MCF 10A (cell line): ENCODE measurements at regions not wholly inside any gene's neighbourhood (a gene's known extent, or its start where the extent isn't known, plus 50 kb on each side); places are given as distances from the start of the nearest gene placed in this dataset.
"Not testable (repeated sequence)": the region's sequence is repeated elsewhere in the genome, so short reads cannot be mapped to it uniquely, and the experiment has no call there.

Source experiments
- BruUV-seq: library from RNA; stranded (reverse); fragments of 400-500 nt; replicated peaks from 2 replicates; lab custom pipeline; 2021; lab: Mats Ljungman, UMichigan
- CTCF ChIA-PET: fragments of 300-600 bp; sonication (Branson Sonifier 250); formaldehyde crosslinking; extraction: SDS; loops from one replicate; lab custom pipeline; 2021; ENCODE audit warnings: antibody characterized with exemption, inconsistent platforms; lab: Yijun Ruan, JAX
- POLR2A ChIA-PET: fragments of 300-600, 350-650 bp; sonication (Branson Sonifier 250); formaldehyde crosslinking; extraction: SDS; loops from one replicate; lab custom pipeline; 2020; ENCODE audit warnings: antibody characterized with exemption, inconsistent platforms; lab: Yijun Ruan, JAX
- DNase-seq: peaks from one replicate; pipeline ENCODE4 v3.0.0-alpha.2; 2018; ENCODE audit not compliant: unreplicated experiment
- H3K27ac Mint-ChIP-seq: one replicate; pipeline ENCODE4 v1.8.0; 2022; ENCODE audit warnings: mild to moderate bottlenecking, low read depth, mixed read lengths; ENCODE audit not compliant: unreplicated experiment
- H3K27me3 Mint-ChIP-seq: one replicate; pipeline ENCODE4 v1.8.0; 2022; ENCODE audit warnings: mixed read lengths; ENCODE audit not compliant: insufficient read depth, unreplicated experiment
- H3K36me3 Mint-ChIP-seq: one replicate; pipeline ENCODE4 v1.8.0; 2022; ENCODE audit warnings: mild to moderate bottlenecking, moderate library complexity, mixed read lengths; ENCODE audit not compliant: insufficient read depth, unreplicated experiment
- H3K4me1 Mint-ChIP-seq: one replicate; pipeline ENCODE4 v1.8.0; 2022; ENCODE audit warnings: mixed read lengths; ENCODE audit not compliant: insufficient read depth, unreplicated experiment
- H3K4me3 Mint-ChIP-seq: one replicate; pipeline ENCODE4 v1.8.0; 2022; ENCODE audit warnings: mild to moderate bottlenecking, moderate library complexity, mixed read lengths; ENCODE audit not compliant: unreplicated experiment
- H3K9me3 Mint-ChIP-seq: one replicate; pipeline ENCODE4 v1.8.0; 2022; ENCODE audit warnings: mixed read lengths; ENCODE audit not compliant: unreplicated experiment
- intact Hi-C: fragments of 100-400 bp; cut with micrococcal nuclease; formaldehyde crosslinking; loops from 2 replicates; pipeline ENCODE4 v1.14.1; 2022
- TF ChIP-seq, protein P1 (sequence below): fragments of 200-600 bp; IDR thresholded peaks from one replicate; pipeline ENCODE4 v1.8.0; 2022; ENCODE audit warnings: antibody characterized with exemption, mild to moderate bottlenecking; ENCODE audit not compliant: unreplicated experiment

DNA sequence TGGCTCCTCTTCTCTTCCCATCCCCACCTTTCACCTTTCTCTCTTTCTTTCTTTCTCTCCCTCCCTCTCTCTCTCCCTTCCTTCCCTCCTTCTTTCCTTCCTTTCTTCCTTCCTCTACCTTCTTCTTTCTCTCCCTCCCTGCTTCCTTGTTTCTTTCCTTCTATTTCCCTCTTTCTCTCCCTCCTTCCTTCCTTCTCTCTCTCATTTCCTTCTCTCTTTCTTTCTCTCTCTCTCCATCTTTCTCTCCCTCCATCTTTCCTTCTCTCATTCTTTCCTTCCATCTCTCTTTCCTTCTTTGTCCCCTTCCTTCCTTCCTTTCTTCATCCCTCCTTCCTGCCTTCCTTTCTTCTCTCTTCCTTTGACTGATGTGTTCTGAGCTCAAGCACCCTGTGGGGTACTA, 1467.0 kb upstream of the DEFB115 start:
- H3K9me3 Mint-ChIP-seq, result peaks cover 56% of the 10 kb centered on the region
- POLR2A ChIA-PET, result no interaction called here

DNA sequence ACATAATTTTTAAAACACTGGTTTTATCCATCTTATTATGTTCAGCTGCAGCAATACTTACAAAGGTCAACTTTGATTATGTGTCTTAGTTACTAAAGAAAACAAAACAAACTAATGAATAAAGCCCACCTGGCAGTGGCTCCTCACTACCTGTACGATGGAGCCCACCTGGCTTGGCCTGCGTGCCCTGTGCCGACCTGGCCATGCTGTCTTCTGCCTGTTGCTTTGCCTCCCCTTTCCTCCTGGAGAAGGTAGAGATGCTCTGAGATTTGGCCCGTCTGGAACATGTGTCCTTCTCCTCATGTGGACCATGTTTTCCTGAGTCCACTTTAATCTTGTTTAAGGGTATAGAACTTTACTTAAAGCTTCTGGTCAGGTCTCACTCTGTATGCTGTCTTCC, 1426.0 kb upstream of the DEFB115 start:
- H3K27ac Mint-ChIP-seq, H3K4me1 Mint-ChIP-seq, DNase-seq, H3K4me3 Mint-ChIP-seq, H3K9me3 Mint-ChIP-seq, POLR2A ChIA-PET, CTCF ChIA-PET, H3K36me3 Mint-ChIP-seq, BruUV-seq, intact Hi-C loops, H3K27me3 Mint-ChIP-seq: not testable (repeated sequence)

More for the DNA sequence above, 1467.0 kb upstream of the DEFB115 start:
- no TSS peak for BruUV-seq
- no peaks in the 10 kb centered on the region for H3K4me1 Mint-ChIP-seq
- CTCF ChIA-PET, result no interaction called here
- DNase-seq, result no peak
- H3K36me3 Mint-ChIP-seq, result no peaks in the 10 kb centered on the region
- no peak overlapping the region for H3K27ac Mint-ChIP-seq
- H3K27me3 Mint-ChIP-seq, result no peaks in the 10 kb centered on the region
- intact Hi-C loops, result no loop called here
- no peak overlapping the region for H3K4me3 Mint-ChIP-seq
- TF ChIP-seq, protein P1, sequence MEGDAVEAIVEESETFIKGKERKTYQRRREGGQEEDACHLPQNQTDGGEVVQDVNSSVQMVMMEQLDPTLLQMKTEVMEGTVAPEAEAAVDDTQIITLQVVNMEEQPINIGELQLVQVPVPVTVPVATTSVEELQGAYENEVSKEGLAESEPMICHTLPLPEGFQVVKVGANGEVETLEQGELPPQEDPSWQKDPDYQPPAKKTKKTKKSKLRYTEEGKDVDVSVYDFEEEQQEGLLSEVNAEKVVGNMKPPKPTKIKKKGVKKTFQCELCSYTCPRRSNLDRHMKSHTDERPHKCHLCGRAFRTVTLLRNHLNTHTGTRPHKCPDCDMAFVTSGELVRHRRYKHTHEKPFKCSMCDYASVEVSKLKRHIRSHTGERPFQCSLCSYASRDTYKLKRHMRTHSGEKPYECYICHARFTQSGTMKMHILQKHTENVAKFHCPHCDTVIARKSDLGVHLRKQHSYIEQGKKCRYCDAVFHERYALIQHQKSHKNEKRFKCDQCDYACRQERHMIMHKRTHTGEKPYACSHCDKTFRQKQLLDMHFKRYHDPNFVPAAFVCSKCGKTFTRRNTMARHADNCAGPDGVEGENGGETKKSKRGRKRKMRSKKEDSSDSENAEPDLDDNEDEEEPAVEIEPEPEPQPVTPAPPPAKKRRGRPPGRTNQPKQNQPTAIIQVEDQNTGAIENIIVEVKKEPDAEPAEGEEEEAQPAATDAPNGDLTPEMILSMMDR, result no peak

DNA sequence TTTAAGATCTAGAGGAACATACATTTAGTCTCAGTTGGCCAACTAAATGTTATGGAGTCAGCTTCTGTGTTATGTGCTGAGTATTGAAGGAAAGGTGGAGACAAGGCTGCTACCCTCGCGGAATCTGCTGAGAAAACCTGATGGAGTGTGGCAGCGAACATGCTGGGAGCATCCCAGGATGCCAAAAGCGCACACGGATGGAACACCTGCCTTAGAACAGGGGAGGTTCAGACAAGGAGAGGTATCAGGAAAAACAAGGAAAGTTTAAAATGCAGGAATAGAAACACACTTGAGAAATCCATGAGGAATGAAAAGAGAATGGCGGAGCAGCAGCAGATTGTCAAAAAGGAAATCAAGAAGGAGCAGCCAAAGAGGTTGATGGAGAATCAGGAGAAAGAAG, 1389.5 kb upstream of the DEFB115 start:
- not testable (repeated sequence) for BruUV-seq
- H3K9me3 Mint-ChIP-seq, result peaks cover 20% of the 10 kb centered on the region
- intact Hi-C loops, result loop anchor here (10.0 kb wide), 1 partner anchor 753 kb away; no protein-coding TSS in a partner anchor

DNA sequence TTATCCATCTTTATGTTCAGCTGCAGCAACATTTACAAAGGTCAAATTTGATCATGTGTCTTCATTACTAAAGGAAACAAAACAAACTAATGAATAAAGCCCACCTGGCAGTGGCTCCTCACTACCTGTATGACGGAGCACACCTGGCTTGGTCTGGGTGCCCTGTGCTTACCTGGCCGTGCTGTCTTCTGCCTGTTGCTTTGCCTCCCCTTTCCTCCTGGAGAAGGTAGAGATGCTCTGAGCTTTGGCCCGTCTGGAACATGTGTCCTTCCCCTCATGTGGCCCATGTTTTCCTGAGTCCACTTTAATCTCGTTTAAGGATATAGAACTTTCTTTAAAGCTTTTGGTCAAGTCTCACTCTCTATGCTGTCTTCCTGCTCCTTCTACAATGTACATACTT, 1388.8 kb upstream of the DEFB115 start:
- H3K36me3 Mint-ChIP-seq, CTCF ChIA-PET: not testable (repeated sequence)
- H3K9me3 Mint-ChIP-seq, result peaks cover 20% of the 10 kb centered on the region

More for the DNA sequence above, 1389.5 kb upstream of the DEFB115 start:
- POLR2A ChIA-PET, H3K36me3 Mint-ChIP-seq, H3K4me3 Mint-ChIP-seq, DNase-seq, H3K27ac Mint-ChIP-seq, H3K4me1 Mint-ChIP-seq, H3K27me3 Mint-ChIP-seq: not testable (repeated sequence)
- CTCF ChIA-PET, result interaction anchor here (0.6 kb wide), 1 partner anchor 10 kb away, joined by 3 read pairs; no protein-coding TSS in a partner anchor

DNA sequence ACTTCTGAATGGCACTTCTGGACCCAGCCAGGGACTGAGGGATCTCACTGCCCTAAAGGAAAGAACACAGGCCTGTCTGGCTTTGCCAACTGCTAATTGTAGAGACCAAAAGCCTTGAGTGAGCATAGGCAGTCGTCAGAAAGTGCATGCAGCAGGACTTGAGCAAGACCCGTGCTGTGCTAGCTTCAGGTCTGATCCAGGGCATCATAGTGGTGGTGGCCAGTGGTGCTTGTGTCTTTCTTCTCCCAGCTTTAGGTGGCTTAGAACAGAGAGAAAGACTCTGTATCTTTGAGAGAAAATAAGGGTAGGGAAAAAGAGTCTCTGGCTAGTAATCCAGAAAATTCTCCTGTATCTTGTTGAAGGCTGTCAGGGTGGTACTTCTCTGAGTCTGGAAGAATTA, 1385.6 kb upstream of the DEFB115 start:
- BruUV-seq, POLR2A ChIA-PET, H3K4me1 Mint-ChIP-seq, DNase-seq, H3K4me3 Mint-ChIP-seq, H3K27me3 Mint-ChIP-seq, intact Hi-C loops, H3K27ac Mint-ChIP-seq, CTCF ChIA-PET, H3K36me3 Mint-ChIP-seq: not testable (repeated sequence)
- H3K9me3 Mint-ChIP-seq, result peaks cover 31% of the 10 kb centered on the region

More for the DNA sequence above, 1388.8 kb upstream of the DEFB115 start:
- H3K4me3 Mint-ChIP-seq, H3K27ac Mint-ChIP-seq, DNase-seq, POLR2A ChIA-PET, BruUV-seq, H3K4me1 Mint-ChIP-seq, H3K27me3 Mint-ChIP-seq: not testable (repeated sequence)
- intact Hi-C loops, result loop anchor here (10.0 kb wide), 1 partner anchor 754 kb away; no protein-coding TSS in a partner anchor

DNA sequence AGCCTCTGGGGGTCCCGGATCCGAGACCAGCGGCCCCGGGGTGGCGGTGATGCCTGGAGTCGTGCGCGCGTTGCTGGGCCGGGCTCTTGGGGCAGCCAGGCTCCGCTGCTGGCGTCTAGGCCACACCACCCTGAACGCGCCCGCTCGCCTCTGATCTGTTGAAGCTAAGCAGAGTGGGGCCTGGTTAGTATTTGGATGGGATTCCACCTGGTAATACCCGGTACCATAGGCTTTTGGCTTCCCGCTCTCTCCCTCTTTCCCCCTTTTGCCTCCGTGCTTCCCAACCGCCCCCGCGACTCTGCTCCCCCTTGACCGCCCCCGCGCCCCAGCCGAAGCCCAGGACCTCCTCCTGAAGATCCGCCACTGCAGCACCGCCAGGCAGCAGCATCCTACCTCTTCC, 1383.5 kb upstream of the DEFB115 start:
- Mint-ChIP-seq H3K27ac (no peak overlapping the region), H3K27me3 (no peaks in the 10 kb centered on the region), H3K36me3 (no peaks in the 10 kb centered on the region), H3K9me3 (peaks cover 29% of the 10 kb centered on the region), H3K4me1 (no peaks in the 10 kb centered on the region), H3K4me3 (no peak overlapping the region)
- ChIA-PET CTCF (no interaction called here), POLR2A (no interaction called here)
- BruUV-seq, result no TSS peak
- TF ChIP-seq, protein P1, result no peak
- intact Hi-C loops, result no loop called here
- DNase-seq, result no peak
